KG1 (cell line): ENCODE measurements at regions not wholly inside any gene's neighbourhood (a gene's known extent, or its start where the extent isn't known, plus 50 kb on each side); places are given as distances from the start of the nearest gene placed in this dataset.

Experiments
- DNase-seq: peaks from one replicate; lab custom pipeline; 2025; lab: John Stamatoyannopoulos, UW

GRCh38 chr12:28824849-28825248, 324.2 kb upstream of the FAR2 start:
- DNase-seq = no peak

DNA sequence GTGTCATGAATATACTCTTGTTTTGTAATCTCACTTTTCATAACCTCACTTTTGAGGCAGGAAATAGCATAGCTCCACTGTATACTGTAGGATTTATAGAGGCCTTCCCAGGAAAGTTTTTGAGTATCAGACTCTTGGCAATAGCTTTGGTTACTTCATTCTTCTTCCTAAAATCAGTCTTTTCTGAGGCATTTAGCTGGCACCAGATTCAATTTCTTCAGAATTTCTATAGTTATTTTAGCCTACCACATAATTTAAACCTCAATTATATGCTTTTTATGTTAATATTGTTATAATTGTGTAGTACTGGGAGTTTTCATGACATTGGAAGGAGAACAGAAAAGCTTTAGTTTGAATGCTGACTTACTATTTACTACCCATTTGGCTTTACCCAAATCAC, 322.3 kb upstream of the FAR2 start:
- no peak for DNase-seq

DNA sequence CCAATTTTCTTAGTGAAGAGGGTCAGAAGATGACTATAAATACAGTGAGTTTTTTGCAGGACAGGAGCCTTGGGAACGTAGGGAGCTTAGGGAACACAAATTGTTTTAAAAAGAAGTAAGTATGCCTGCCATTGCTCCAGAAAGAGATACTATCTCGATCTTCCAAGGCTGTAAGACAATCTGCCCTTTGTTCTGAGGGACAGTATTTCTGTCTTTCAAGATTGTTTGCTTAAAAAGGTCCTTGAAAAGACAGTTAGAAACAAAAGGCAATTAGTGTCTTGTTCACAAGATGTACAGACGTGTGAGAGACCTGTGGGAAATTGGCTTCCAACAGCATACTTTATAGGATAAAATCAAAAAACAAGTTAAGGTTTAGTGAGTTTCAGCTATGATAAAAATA, 321.2 kb upstream of the FAR2 start:
- DNase-seq = no peak

DNA sequence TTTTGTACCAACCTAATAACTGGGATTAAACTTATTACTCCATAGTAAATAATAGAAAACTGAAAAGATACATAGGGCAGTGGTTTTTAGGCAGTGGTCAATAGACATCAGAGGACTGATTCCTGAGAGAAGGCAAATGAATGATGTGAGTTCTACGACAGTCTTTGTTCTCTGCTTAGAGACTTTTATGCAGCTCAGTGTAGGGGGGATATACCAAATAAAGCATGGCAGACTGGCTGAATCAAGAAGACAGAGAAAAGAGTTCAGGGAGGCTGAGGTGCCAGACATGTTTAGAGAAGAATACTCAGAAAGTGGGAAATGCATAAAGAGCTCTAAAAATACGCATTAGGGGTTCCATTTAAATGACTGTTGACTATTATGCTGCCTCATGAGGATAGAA, 320.8 kb upstream of the FAR2 start:
- DNase-seq = no peak

- DNase-seq = no peak
Measured at GRCh38 chr12:28830491-28830890, 318.6 kb upstream of the FAR2 start.

- DNase-seq = no peak
Measured at GRCh38 chr12:28844718-28845117, 304.4 kb upstream of the FAR2 start.

- DNase-seq = no peak
Measured at GRCh38 chr12:28851781-28852180, 297.3 kb upstream of the FAR2 start.

DNA sequence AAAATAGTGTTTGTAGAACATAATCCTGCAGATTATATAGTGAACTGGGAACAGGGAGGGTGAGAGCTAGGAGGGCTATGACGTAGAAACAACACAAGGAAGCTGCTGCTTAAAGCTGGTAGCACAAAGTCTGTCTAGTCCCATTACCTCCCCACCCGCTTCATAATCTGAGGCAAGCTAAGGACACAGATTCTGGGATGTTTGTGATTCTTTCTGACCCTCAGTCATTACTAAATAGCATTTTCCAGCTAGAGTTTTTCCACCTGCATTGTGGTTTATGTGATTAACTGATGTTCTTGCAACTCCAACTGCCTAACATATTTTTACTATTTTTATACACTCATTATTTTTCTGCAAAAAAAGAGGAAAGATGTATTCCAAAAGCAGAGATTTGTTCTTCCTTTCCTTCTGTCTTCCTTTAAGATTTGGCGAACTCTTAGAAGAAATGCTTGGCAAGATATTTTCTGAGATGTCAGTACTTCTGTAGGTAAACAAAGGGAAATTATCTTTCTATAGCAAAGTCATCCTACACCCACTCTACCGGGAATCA, 293.2 kb upstream of the FAR2 start:
- DNase-seq = no peak

- no peak for DNase-seq
Measured at GRCh38 chr12:28857369-28857768, 291.7 kb upstream of the FAR2 start.

DNA sequence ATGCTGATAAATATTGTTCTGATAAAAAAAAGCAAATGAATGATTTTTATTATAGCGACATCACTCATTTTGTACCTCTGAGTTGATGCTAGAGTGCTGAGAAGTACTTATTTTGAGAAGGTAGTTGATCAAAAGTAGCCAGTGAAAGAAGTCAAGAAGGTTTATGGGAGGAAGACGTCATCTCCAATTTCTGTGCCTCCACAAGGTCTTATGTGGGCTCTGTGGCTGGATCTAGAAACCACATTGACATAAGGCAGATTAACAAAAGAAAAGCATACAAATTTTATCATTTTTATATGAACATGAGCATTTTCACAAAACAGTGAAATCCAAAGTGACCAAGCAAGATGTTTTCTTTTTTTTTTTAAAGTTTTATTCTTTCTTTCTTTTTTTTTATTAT, 289.5 kb upstream of the FAR2 start:
- DNase-seq = no peak

DNA sequence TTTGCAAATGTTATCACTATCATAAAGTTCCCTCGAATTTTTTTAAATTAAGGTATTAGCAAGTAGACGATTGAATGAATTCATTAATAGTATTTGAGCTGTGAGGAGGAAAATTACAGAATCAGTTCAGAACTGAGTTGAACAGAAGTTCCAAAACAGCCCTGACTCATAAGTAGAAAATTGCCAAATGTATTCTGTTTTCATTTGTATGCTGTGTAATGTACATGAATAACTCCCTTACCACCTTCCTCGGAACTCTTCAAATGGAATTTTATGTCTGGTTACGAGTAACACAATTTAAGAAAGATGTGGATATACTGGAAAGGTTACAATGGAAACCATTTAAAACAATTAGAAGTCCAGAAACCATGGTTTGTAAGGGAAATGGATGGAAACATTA, 283.3 kb upstream of the FAR2 start:
- DNase-seq = no peak

DNA sequence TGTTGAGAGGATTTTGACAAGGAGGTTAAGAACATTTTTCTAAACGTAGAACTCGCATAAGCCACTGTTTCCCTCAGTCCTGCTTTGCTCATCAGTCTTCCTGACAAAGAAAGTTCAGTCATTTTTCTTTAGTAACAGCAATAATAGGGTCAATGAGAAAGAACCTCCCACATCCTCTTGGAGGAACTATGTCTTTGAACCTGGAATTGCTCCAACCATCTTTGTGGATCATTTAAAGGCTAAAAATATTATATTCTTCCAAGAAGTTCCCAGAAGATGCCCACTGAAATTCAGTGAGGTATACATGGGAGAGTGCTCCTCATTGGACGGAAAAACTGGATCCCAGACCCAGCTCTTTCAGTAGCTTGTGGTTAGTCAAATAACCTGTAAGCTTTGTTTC, 282.8 kb upstream of the FAR2 start:
- DNase-seq = no peak

GRCh38 chr12:28866715-28867503, 282.2 kb upstream of the FAR2 start:
- no peak for DNase-seq

DNA sequence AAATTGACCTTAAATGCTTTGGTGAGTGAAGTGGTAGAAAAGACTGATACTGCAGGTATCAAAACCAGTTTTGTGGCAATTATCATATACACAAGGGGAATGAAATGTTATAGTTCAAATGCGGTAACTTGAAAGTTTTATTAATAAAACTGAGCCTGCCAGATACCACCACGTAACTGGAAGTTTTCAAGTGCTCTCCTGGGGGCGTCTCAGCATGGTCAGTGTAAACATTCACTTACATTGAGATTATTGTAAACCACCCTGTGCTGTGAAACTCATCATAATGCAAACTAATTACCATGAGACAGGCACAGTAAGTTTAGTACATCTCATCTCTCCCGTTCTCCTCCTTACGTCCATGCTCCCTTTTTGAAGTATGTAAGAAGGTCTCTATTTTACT, 280.7 kb upstream of the FAR2 start:
- no peak for DNase-seq

DNA sequence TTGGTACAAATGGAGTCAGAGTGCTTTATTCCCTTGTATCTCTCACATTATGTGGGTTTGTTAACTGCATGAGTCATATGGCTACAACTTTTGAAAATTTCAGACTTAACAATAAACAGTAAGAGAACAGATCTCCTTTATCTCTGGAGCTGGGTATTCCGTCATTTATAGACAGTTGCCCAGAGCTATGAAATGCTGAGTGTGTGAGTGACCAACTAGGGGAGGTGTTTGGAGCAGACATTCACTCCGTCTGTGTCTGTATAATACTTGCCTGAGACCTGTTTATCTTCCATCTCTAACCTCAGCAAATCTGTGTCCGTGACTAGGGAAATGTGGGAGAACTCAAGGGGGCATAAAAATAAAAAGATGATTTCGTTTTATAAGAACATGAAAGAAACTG, 279.9 kb upstream of the FAR2 start:
- DNase-seq = no peak

DNA sequence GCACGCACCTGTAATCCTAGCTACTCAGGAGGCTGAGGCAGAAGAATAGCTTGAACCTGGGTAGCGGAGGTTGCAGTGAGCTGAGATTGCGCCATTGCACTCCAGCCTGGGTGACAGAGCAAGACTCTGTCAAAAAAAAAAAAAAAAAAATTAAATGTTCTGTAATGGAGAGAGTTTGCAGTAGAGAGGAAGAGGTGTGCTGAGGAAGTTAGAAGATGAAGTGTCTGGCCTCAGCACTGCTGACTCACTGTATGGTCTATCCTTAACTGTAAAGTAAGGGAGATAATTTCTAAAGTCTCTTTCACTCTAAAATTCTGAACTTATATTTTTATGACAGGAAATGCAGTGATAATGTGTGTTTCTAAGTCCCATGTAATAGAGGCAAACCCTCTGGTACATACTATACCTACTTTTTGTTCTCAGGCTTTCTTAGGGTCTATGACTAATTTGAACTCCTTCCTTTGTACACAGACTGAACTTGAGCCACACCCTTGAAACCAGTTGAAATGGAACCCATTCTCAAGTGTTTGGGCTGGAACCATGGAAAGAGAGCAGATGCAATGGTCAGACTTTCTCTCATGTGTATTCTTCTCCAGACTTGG, 278.1 kb upstream of the FAR2 start:
- no peak for DNase-seq

DNA sequence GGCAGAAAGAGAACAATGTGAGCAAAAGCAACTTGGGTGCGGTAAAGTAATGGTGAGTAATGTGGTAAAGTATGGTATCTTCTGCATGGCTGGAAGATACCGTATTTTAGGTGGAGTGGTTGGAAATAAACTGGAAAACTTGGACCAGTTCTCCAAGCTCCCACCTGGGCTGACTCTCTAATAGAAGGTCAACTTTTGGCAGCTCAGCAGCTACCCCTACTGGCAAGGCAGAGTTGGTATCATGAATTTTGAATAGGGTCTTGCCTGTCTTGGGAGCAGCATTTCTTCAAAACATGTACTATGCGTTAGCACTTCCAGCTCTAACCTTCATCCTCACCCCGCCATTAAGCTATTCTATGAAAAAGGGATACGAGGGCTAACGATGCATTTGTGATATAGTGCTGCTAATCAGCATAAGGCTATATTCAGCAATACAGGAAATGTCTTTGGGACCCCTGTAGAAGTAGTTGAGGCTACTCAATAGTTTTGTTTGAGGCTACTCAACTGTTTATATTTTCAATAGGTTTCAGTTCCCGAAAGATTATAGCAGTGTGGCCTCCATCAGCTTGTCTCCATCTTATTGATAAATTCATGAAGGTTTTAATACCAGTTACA, 276.3 kb upstream of the FAR2 start:
- no peak for DNase-seq

- DNase-seq = no peak
Measured at GRCh38 chr12:28874758-28875157, 274.3 kb upstream of the FAR2 start.

- no peak for DNase-seq
Measured at GRCh38 chr12:28876196-28876798, 272.8 kb upstream of the FAR2 start.

DNA sequence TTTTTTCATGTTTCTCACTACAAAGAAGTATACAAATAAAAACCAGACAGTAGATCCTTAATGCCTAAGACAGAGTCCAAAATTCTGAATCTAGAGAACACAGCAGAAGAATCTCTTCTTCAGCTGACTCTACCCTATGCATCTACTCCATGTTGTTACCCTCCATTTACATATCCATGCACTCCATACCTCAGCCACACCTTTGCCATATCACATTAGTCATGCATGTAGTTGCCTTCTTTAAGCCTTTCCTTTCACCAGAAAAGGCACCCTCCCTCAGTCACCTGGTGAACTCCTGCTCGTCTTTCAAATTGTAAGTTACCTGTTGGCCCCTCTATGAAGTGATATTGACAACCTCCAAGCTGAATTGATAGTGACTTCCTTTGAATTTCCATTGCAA, 271.2 kb upstream of the FAR2 start:
- DNase-seq = no peak

DNA sequence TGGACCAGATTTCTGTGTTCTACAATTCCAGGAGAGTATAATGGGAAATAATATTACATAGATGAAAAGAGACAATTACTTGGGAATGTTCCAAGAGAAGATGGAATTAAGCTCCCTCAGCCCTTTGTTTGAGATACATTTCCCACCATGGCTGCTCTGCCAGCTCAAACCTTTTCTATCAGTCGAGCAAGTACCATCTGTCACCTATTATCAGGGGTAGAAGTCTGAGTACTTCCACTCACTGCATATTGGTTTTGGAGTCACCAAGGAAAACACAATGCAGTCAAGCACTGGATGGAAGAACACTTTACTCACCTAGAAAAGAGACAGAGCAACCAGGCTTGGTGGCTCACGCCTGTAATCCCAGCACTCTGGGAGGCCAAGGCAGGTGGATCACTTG, 270.4 kb upstream of the FAR2 start:
- DNase-seq = no peak

DNA sequence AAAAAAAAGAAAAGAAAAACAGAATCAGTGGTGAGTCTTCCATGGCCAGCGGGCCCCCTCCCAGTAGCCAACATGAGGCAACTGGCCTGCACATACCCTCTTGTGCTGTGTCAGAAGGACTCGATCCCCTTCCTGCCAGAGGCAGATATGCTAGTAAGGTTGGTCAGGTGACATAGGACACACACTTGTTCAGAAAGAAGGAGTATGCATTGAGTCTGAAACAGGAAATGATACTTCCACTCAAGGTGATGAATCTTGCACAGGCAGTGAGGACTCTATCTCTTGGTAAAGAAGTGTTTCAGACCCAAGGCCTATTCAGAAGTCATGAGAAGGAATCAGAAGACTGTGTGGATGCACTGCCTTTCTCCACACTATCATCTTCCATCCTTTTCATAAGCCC, 269.7 kb upstream of the FAR2 start:
- DNase-seq = no peak

DNA sequence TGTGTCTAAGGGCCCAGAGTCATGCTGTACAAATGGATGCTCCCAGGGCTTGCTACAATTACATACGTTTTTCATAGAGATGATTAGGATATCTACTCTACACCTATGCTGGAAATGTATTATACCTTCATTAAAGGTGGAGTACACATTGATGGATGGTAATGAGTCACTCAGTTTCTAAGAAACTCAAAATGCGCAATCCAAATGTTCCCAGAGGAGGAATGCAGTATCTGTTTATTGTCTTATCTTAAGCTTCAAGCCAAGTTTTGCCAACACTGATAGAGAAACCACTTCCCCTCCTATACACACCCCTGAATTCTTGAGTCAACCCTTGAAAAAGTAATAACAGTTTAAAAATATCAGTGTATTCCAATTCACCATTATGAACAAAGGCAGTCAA, 266.6 kb upstream of the FAR2 start:
- no peak for DNase-seq
